ENCODE measurements at regions not wholly inside any gene's neighbourhood (a gene's known extent, or its start where the extent isn't known, plus 50 kb on each side); places are given as distances from the start of the nearest gene placed in this dataset.

- ATAC-seq, result no peak
- TF ChIP-seq TCF4 (CRISPR knock-in tag; IDR thresholded peaks at IDR 0.05; ENCODE audit: borderline replicate concordance), result no peak
- TF ChIP-seq TSHZ2 (CRISPR knock-in tag; IDR thresholded peaks at IDR 0.05), result no peak
- TF ChIP-seq ZC3H10 (CRISPR knock-in tag; IDR thresholded peaks at IDR 0.05), result no peak
- TF ChIP-seq PPARA (CRISPR knock-in tag; IDR thresholded peaks at IDR 0.05; ENCODE audit: borderline replicate concordance), result no peak
- no peak for TF ChIP-seq ESRRG (CRISPR knock-in tag; IDR thresholded peaks at IDR 0.05)
- no peak for TF ChIP-seq ZFP30 (CRISPR knock-in tag; IDR thresholded peaks at IDR 0.05)
- TF ChIP-seq ZNF565 (CRISPR knock-in tag; conservative IDR thresholded peaks at IDR 0.05; ENCODE audit: low read depth), result no peak
- TF ChIP-seq GLIS3 (CRISPR knock-in tag; IDR thresholded peaks at IDR 0.05), result no peak
- no peak for TF ChIP-seq TOX (CRISPR knock-in tag; IDR thresholded peaks at IDR 0.05; ENCODE audit: borderline replicate concordance)
- TF ChIP-seq CSRNP3 (CRISPR knock-in tag; IDR thresholded peaks at IDR 0.05), result no peak
- TF ChIP-seq BACH2 (CRISPR knock-in tag; IDR thresholded peaks at IDR 0.05; ENCODE audit: borderline replicate concordance), result no peak
- no peak for TF ChIP-seq PATZ1 (CRISPR knock-in tag; IDR thresholded peaks at IDR 0.05; ENCODE audit: borderline replicate concordance)
- TF ChIP-seq ZNF8 (CRISPR knock-in tag; IDR thresholded peaks at IDR 0.05), result no peak
Observed at GRCh38 chrX:22373766-22374165, 101.1 kb downstream of the CBLL2 start.

GRCh38 chrX:22376369-22376768 is 103.7 kb downstream of the CBLL2 start:
- TF ChIP-seq ZFP30 (CRISPR knock-in tag; IDR thresholded peaks at IDR 0.05), result no peak
- no peak for TF ChIP-seq PATZ1 (CRISPR knock-in tag; IDR thresholded peaks at IDR 0.05; ENCODE audit: borderline replicate concordance)
- no peak for TF ChIP-seq TSHZ2 (CRISPR knock-in tag; IDR thresholded peaks at IDR 0.05)
- TF ChIP-seq ZNF8 (CRISPR knock-in tag; IDR thresholded peaks at IDR 0.05), result no peak
- no peak for TF ChIP-seq CREB5 (CRISPR knock-in tag; IDR thresholded peaks at IDR 0.05; ENCODE audit: low read depth)
- no peak for TF ChIP-seq ISL1 (CRISPR knock-in tag; IDR thresholded peaks at IDR 0.05)
- no peak for TF ChIP-seq TOX (CRISPR knock-in tag; IDR thresholded peaks at IDR 0.05; ENCODE audit: borderline replicate concordance)
- no peak for TF ChIP-seq OSR1 (CRISPR knock-in tag; IDR thresholded peaks at IDR 0.05)
- TF ChIP-seq GLIS3 (CRISPR knock-in tag; IDR thresholded peaks at IDR 0.05), result no peak
- no peak for TF ChIP-seq ESRRG (CRISPR knock-in tag; IDR thresholded peaks at IDR 0.05)
- TF ChIP-seq PPARA (CRISPR knock-in tag; IDR thresholded peaks at IDR 0.05; ENCODE audit: borderline replicate concordance), result no peak
- TF ChIP-seq CSDC2 (CRISPR knock-in tag; IDR thresholded peaks at IDR 0.05), result no peak
- TF ChIP-seq BACH2 (CRISPR knock-in tag; IDR thresholded peaks at IDR 0.05; ENCODE audit: borderline replicate concordance), result no peak
- no peak for TF ChIP-seq ZC3H10 (CRISPR knock-in tag; IDR thresholded peaks at IDR 0.05)
- no peak for TF ChIP-seq RARB (CRISPR knock-in tag; IDR thresholded peaks at IDR 0.05)
- TF ChIP-seq TCF4 (CRISPR knock-in tag; IDR thresholded peaks at IDR 0.05; ENCODE audit: borderline replicate concordance), result no peak
- TF ChIP-seq POU6F1 (CRISPR knock-in tag; IDR thresholded peaks at IDR 0.05; ENCODE audit: borderline replicate concordance, low read depth), result no peak
- TF ChIP-seq ZNF70 (CRISPR knock-in tag; IDR thresholded peaks at IDR 0.05), result no peak
- TF ChIP-seq ZNF565 (CRISPR knock-in tag; conservative IDR thresholded peaks at IDR 0.05; ENCODE audit: low read depth), result no peak
- ATAC-seq, result no peak
